ENCODE measurements at regions not wholly inside any gene's neighbourhood (a gene's known extent, or its start where the extent isn't known, plus 50 kb on each side); places are given as distances from the start of the nearest gene placed in this dataset.

- TF ChIP-seq CTCF (IDR thresholded peaks at IDR 0.05; ENCODE audit: low read depth, low read length, poor library complexity, severe bottlenecking): no peak
- TF ChIP-seq EZH2phosphoT487 (IDR thresholded peaks at IDR 0.05; ENCODE audit: borderline replicate concordance, low read length): no peak
Measured at GRCh38 chr7:159281573-159281972, 136.9 kb upstream of the VIPR2 start.

Data from DOHH2 (cell line).